Osteocyte (in vitro differentiated cells): ENCODE measurements at regions not wholly inside any gene's neighbourhood (a gene's known extent, or its start where the extent isn't known, plus 50 kb on each side); places are given as distances from the start of the nearest gene placed in this dataset.

Source experiments
- DNase-seq: peaks from one replicate; pipeline ENCODE4 v3.0.0; 2021; ENCODE audit warnings: mixed read lengths; ENCODE audit not compliant: unreplicated experiment; ENCODE audit errors: extremely low spot score
- H3K27ac Mint-ChIP-seq: one replicate; pipeline ENCODE4 v1.8.0; 2021; ENCODE audit warnings: mild to moderate bottlenecking, mixed read lengths; ENCODE audit not compliant: unreplicated experiment
- H3K27me3 Mint-ChIP-seq: one replicate; pipeline ENCODE4 v1.8.0; 2021; ENCODE audit warnings: mixed read lengths; ENCODE audit not compliant: unreplicated experiment
- H3K36me3 Mint-ChIP-seq: one replicate; pipeline ENCODE4 v1.8.0; 2021; ENCODE audit warnings: mixed read lengths; ENCODE audit not compliant: unreplicated experiment
- H3K4me1 Mint-ChIP-seq: one replicate; pipeline ENCODE4 v1.8.0; 2021; ENCODE audit warnings: mixed read lengths; ENCODE audit not compliant: unreplicated experiment
- H3K4me3 Mint-ChIP-seq: one replicate; pipeline ENCODE4 v1.8.0; 2021; ENCODE audit warnings: mild to moderate bottlenecking, moderate library complexity, mixed read lengths; ENCODE audit not compliant: unreplicated experiment
- H3K9me3 Mint-ChIP-seq: one replicate; pipeline ENCODE4 v1.8.0; 2021; ENCODE audit warnings: mixed read lengths; ENCODE audit not compliant: unreplicated experiment
- CTCF ChIP-seq: fragments of 200-600 bp; sonication (generic); IDR thresholded peaks from 2 replicates; pipeline ENCODE4 v1.5.0; 2021; ENCODE audit warnings: antibody characterized with exemption, mild to moderate bottlenecking, moderate library complexity

GRCh38 chr19:30710721-30711120, 338.5 kb downstream of the ZNF536 start:
- no peaks in the 10 kb centered on the region for H3K4me1 Mint-ChIP-seq
- no peak for DNase-seq
- no peak overlapping the region for H3K27ac Mint-ChIP-seq
- no peak overlapping the region for H3K4me3 Mint-ChIP-seq
- TF ChIP-seq CTCF = no peak
- no peaks in the 10 kb centered on the region for H3K9me3 Mint-ChIP-seq
- no peaks in the 10 kb centered on the region for H3K36me3 Mint-ChIP-seq
- peaks cover 10% of the 10 kb centered on the region for H3K27me3 Mint-ChIP-seq

- Mint-ChIP-seq H3K9me3 (peaks cover 2% of the 10 kb centered on the region), H3K27ac (no peak overlapping the region), H3K4me1 (no peaks in the 10 kb centered on the region), H3K27me3 (peaks cover 10% of the 10 kb centered on the region), H3K4me3 (no peak overlapping the region), H3K36me3 (no peaks in the 10 kb centered on the region)
- no peak for TF ChIP-seq CTCF
- DNase-seq = no peak
Observed at GRCh38 chr19:30708416-30709178, 336.4 kb downstream of the ZNF536 start.

DNA sequence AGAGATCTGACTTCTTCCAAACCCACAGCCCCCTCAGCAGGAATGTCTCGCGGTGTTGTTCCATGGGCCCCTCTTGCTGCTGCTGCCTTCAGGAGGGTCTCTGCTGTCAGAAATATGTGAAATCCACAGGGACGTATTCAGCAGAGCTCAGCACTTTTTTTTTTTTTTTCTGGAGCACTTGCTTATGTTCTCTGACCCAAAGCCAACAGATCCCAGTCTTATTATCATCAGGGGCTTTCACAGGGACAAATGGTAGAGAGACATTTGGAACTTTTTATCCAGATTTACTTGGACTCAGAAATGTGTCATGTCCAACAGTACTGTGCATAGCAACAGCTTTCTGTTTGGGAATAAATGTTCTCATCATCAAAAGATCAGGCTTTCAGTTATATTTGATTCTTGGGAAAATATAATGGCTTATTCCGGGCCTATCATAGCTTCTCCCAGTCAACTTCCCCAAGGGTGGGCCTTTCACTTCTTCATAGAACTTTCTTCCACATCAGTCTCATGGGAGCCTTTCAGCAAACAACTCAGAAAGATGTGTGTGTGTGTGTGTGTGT, 332.7 kb downstream of the ZNF536 start:
- DNase-seq = no peak
- Mint-ChIP-seq H3K4me1 (no peaks in the 10 kb centered on the region), H3K36me3 (no peaks in the 10 kb centered on the region), H3K4me3 (no peak overlapping the region), H3K27me3 (no peaks in the 10 kb centered on the region), H3K9me3 (peaks cover 8% of the 10 kb centered on the region), H3K27ac (no peak overlapping the region)
- TF ChIP-seq CTCF = no peak

- no peak overlapping the region for H3K4me3 Mint-ChIP-seq
- H3K27ac Mint-ChIP-seq = no peak overlapping the region
- H3K9me3 Mint-ChIP-seq = peaks cover 8% of the 10 kb centered on the region
Observed at GRCh38 chr19:30703645-30704044, 331.5 kb downstream of the ZNF536 start.

More at GRCh38 chr19:30703645-30704044, 331.5 kb downstream of the ZNF536 start:
- no peak for DNase-seq
- Mint-ChIP-seq H3K4me1 (no peaks in the 10 kb centered on the region), H3K36me3 (no peaks in the 10 kb centered on the region), H3K27me3 (no peaks in the 10 kb centered on the region)
- no peak for TF ChIP-seq CTCF
